GM23248 (cell line): ENCODE measurements at regions not wholly inside any gene's neighbourhood (a gene's known extent, or its start where the extent isn't known, plus 50 kb on each side); places are given as distances from the start of the nearest gene placed in this dataset.

ENCODE experiments used
- DNase-seq: peaks from one replicate; pipeline ENCODE4 v3.0.0-alpha.2; 2015
- H2AFZ ChIP-seq: fragments of 200-600 bp; sonication (generic); 2 replicates; pipeline ENCODE4 v1.6.1; 2016; ENCODE audit warnings: antibody characterized with exemption
- H3F3A ChIP-seq: fragments of 200-600 bp; sonication (generic); 2 replicates; pipeline ENCODE4 v1.6.1; 2016; ENCODE audit warnings: mild to moderate bottlenecking, antibody characterized with exemption, mixed run types; ENCODE audit not compliant: insufficient read depth
- H3K27ac ChIP-seq: fragments of 200-600 bp; sonication (generic); 2 replicates; pipeline ENCODE4 v1.5.1; 2016; ENCODE audit warnings: mild to moderate bottlenecking
- H3K27me3 ChIP-seq: fragments of 200-600 bp; sonication (generic); replicated peaks from 2 replicates; pipeline ENCODE4 v1.6.1; 2016; ENCODE audit warnings: mild to moderate bottlenecking; ENCODE audit not compliant: insufficient read depth
- H3K36me3 ChIP-seq: fragments of 200-600 bp; sonication (generic); 2 replicates; pipeline ENCODE4 v1.6.1; 2016; ENCODE audit warnings: low read depth, mild to moderate bottlenecking
- H3K4me1 ChIP-seq: fragments of 200-600 bp; sonication (generic); 2 replicates; pipeline ENCODE4 v1.6.1; 2016; ENCODE audit warnings: mild to moderate bottlenecking; ENCODE audit not compliant: insufficient read depth
- H3K4me2 ChIP-seq: fragments of 200-600 bp; sonication (generic); one replicate; pipeline ENCODE4 v1.6.1; 2016; ENCODE audit warnings: mild to moderate bottlenecking; ENCODE audit not compliant: unreplicated experiment
- H3K4me3 ChIP-seq: fragments of 200-600 bp; sonication (generic); 2 replicates; pipeline ENCODE4 v1.5.1; 2016; ENCODE audit warnings: mild to moderate bottlenecking
- H3K79me2 ChIP-seq: fragments of 200-600 bp; sonication (generic); 2 replicates; pipeline ENCODE4 v1.6.1; 2016; ENCODE audit warnings: mild to moderate bottlenecking; ENCODE audit not compliant: insufficient read depth
- H3K9ac ChIP-seq: fragments of 200-600 bp; sonication (generic); 2 replicates; pipeline ENCODE4 v1.6.1; 2016; ENCODE audit warnings: mild to moderate bottlenecking
- H3K9me2 ChIP-seq: fragments of 200-600 bp; sonication (generic); 2 replicates; pipeline ENCODE4 v1.6.1; 2016; ENCODE audit warnings: mixed run types, mild to moderate bottlenecking, moderate library complexity; ENCODE audit not compliant: insufficient read depth
- H3K9me3 ChIP-seq: fragments of 200-600 bp; sonication (generic); one replicate; pipeline ENCODE4 v1.6.1; 2017; ENCODE audit warnings: low read depth
- H4K20me1 ChIP-seq: fragments of 200-600 bp; sonication (generic); 2 replicates; pipeline ENCODE4 v1.6.0; 2016; ENCODE audit not compliant: insufficient read depth
- EZH2 ChIP-seq: fragments of 200-600 bp; sonication (generic); IDR thresholded peaks from 2 replicates; pipeline ENCODE4 v1.6.1; 2018; ENCODE audit warnings: antibody characterized with exemption, mild to moderate bottlenecking; ENCODE audit not compliant: insufficient read depth, poor library complexity, severe bottlenecking
- EZH2phosphoT487 ChIP-seq: fragments of 200-600 bp; sonication (generic); IDR thresholded peaks from 2 replicates; pipeline ENCODE4 v1.6.1; 2018; ENCODE audit warnings: antibody characterized with exemption, moderate library complexity, mild to moderate bottlenecking, low read depth; ENCODE audit not compliant: insufficient read depth
- WGBS, 2 experiments: methylation state at CpG; one replicate each; pipeline ENCODE4 v1.1.6; 2015 to 2017; ENCODE audit warnings: low lambda C conversion rate in 2 of 2, low coverage in 1 of 2; ENCODE audit errors: missing lambda C conversion rate in 2 of 2; 5-methylcytosine and 5-hydroxymethylcytosine counted together
- in situ Hi-C: fragments of 300-500 bp; cut with MboI; formaldehyde crosslinking; loops from 2 replicates; pipeline ENCODE4 v1.15.0; 2020

DNA sequence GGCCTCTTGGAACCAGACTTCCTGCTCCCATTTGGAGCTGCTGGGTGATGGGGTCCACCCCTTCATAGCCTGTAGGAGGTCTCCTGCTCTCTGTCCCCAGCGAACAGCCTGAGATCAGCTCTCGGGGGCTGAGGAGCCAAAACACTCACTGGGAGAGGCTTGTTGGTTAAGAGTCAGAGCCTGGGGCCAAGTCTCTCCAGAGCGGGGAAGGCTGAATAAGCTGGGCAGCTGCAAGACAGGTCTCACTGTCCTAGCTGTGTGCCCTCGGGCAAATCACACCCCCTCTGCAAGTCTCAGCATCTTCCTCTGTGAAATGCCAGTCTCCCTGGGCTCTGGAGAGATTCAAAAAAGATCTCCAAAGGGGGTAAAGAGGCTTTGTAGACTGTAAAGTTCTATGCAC lies 174.6 kb downstream of the WSCD1 start:
- WGBS, 2 experiments = 8 to 19% methylated on average over 4 of the region's 4 CpGs
- no peaks in the 10 kb centered on the region for H3K36me3 ChIP-seq
- TF ChIP-seq EZH2phosphoT487 (no peak), EZH2 (no peak)

GRCh38 chr17:6244253-6244652 lies 174.1 kb downstream of the WSCD1 start:
- Histone ChIP-seq H3K9ac (no peak overlapping the region), H3K4me2 (no peak overlapping the region), H3K79me2 (no peaks in the 10 kb centered on the region), H3F3A (no peaks in the 10 kb centered on the region), H3K27ac (no peak overlapping the region), H3K27me3 (no peaks in the 10 kb centered on the region; the same call in 1 of the 2 replicates), H3K4me3 (no peak overlapping the region), H2AFZ (no peak overlapping the region), H4K20me1 (no peaks in the 10 kb centered on the region), H3K4me1 (no peaks in the 10 kb centered on the region), H3K36me3 (no peaks in the 10 kb centered on the region), H3K9me2 (no peaks in the 10 kb centered on the region), H3K9me3 (no peaks in the 10 kb centered on the region)
- WGBS, 2 experiments = 9 to 17% methylated on average over 5 of the region's 5 CpGs
- no peak for DNase-seq
- in situ Hi-C loops = no loop called here
- no peak for TF ChIP-seq EZH2
- TF ChIP-seq EZH2phosphoT487 = no peak

More for the DNA sequence above, 174.6 kb downstream of the WSCD1 start:
- Histone ChIP-seq H3K27me3 (no peaks in the 10 kb centered on the region; the same call in 1 of the 2 replicates), H2AFZ (no peak overlapping the region), H3K4me2 (no peak overlapping the region), H3K79me2 (no peaks in the 10 kb centered on the region), H3K9me2 (no peaks in the 10 kb centered on the region), H3F3A (no peaks in the 10 kb centered on the region), H3K9me3 (no peaks in the 10 kb centered on the region), H3K9ac (no peak overlapping the region), H4K20me1 (no peaks in the 10 kb centered on the region), H3K4me1 (no peaks in the 10 kb centered on the region), H3K27ac (no peak overlapping the region), H3K4me3 (no peak overlapping the region)
- DNase-seq = no peak
- in situ Hi-C loops = no loop called here

DNA sequence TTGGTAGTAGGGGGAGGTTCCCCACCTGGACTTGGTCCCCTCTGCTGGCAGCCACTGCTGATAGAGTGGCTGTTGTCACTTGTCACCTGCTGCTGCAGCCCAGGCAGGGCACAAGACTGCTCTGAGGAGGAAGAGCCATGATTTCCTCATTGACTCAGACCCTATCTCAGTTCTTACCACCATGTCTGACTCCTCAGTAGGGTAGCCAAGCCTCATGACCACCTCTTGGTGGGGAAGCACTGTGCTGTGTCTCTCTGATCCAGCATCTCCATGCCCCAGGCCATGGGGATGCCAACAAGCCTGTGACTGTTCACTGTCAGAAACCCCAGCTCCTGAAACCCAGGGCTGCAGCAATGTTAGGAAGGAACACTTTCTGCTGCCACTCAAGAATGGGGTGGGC lies 173.0 kb downstream of the WSCD1 start:
- H3K9ac ChIP-seq = no peak overlapping the region
- no peak for DNase-seq
- H3K9me2 ChIP-seq = no peaks in the 10 kb centered on the region
- no peak overlapping the region for H3K4me2 ChIP-seq
- no peaks in the 10 kb centered on the region for H3K4me1 ChIP-seq
- no peaks in the 10 kb centered on the region for H3F3A ChIP-seq
- no peak overlapping the region for H3K27ac ChIP-seq
- no peak overlapping the region for H2AFZ ChIP-seq
- peaks cover 4% of the 10 kb centered on the region; the same call in 1 of the 2 replicates for H3K27me3 ChIP-seq
- H3K79me2 ChIP-seq = no peaks in the 10 kb centered on the region
- no peaks in the 10 kb centered on the region for H3K9me3 ChIP-seq
- H4K20me1 ChIP-seq = no peaks in the 10 kb centered on the region
- no peak overlapping the region for H3K4me3 ChIP-seq
- H3K36me3 ChIP-seq = no peaks in the 10 kb centered on the region
- TF ChIP-seq EZH2 = no peak
- no peak for TF ChIP-seq EZH2phosphoT487
- in situ Hi-C loops = no loop called here

DNA sequence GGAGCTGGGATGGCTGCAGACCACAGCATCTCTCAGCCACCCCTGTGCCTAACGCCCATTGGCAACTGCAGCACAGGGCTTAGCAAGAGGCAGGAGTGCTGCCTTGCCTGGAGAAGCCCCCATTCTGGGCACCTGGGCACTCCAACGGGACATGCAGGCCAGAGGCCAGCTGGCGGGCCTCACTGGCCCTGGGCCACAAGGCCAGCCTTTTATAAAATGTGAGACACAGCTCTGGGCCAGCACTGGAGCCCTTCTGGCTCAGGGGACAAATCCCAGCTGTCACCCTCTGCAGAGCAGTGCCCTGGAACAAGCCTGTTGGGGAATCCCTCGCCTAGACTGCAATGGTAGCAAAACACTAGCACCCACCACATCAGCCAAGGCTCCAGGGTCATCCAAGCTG lies 171.8 kb downstream of the WSCD1 start:
- in situ Hi-C loops = no loop called here
- H3F3A ChIP-seq = no peaks in the 10 kb centered on the region

DNA sequence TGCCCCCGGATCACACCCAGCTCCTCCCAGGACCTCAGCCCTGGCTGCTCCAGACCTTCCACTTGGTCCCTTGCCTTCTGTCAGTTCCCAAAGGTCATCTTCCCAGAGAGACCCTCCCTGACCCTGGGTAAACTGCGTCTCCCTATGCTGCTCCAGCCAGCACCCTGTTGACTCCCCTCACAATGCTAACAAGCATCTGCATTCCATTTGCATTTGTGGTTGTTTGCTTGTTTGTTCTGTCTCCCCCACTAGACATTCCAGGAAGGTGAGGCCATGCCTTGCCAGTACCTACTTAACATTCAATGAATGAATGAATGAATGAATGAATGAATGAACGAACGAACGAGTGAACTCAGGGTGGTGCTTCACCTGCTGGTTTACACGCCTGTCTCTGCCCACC lies 171.2 kb downstream of the WSCD1 start:
- Histone ChIP-seq H4K20me1 (no peaks in the 10 kb centered on the region), H3K9me3 (no peaks in the 10 kb centered on the region), H3K9me2 (no peaks in the 10 kb centered on the region), H3F3A (no peaks in the 10 kb centered on the region), H3K4me2 (no peak overlapping the region), H3K9ac (no peak overlapping the region), H3K36me3 (no peaks in the 10 kb centered on the region), H3K27me3 (peaks cover 12% of the 10 kb centered on the region), H3K79me2 (no peaks in the 10 kb centered on the region), H2AFZ (no peak overlapping the region), H3K27ac (no peak overlapping the region), H3K4me1 (no peaks in the 10 kb centered on the region), H3K4me3 (no peak overlapping the region)
- TF ChIP-seq EZH2 (no peak), EZH2phosphoT487 (no peak)
- 15 to 16% methylated on average over 6 of the region's 6 CpGs for WGBS, 2 experiments
- no peak for DNase-seq
- in situ Hi-C loops = no loop called here

More for the DNA sequence above, 171.8 kb downstream of the WSCD1 start:
- H3K27me3 ChIP-seq = peaks cover 7% of the 10 kb centered on the region
- no peak overlapping the region for H3K4me3 ChIP-seq
- no peak overlapping the region for H3K4me2 ChIP-seq
- WGBS, 2 experiments = 12% methylated on average over 4 of the region's 4 CpGs
- no peak overlapping the region for H3K9ac ChIP-seq
- no peaks in the 10 kb centered on the region for H3K79me2 ChIP-seq
- H3K36me3 ChIP-seq = no peaks in the 10 kb centered on the region
- no peaks in the 10 kb centered on the region for H4K20me1 ChIP-seq
- no peak for DNase-seq
- H3K9me2 ChIP-seq = no peaks in the 10 kb centered on the region
- no peaks in the 10 kb centered on the region for H3K9me3 ChIP-seq
- no peaks in the 10 kb centered on the region for H3K4me1 ChIP-seq
- no peak overlapping the region for H3K27ac ChIP-seq
- TF ChIP-seq EZH2 (no peak), EZH2phosphoT487 (no peak)
- H2AFZ ChIP-seq = no peak overlapping the region
